ENCODE measurements at regions not wholly inside any gene's neighbourhood (a gene's known extent, or its start where the extent isn't known, plus 50 kb on each side); places are given as distances from the start of the nearest gene placed in this dataset.

DNA sequence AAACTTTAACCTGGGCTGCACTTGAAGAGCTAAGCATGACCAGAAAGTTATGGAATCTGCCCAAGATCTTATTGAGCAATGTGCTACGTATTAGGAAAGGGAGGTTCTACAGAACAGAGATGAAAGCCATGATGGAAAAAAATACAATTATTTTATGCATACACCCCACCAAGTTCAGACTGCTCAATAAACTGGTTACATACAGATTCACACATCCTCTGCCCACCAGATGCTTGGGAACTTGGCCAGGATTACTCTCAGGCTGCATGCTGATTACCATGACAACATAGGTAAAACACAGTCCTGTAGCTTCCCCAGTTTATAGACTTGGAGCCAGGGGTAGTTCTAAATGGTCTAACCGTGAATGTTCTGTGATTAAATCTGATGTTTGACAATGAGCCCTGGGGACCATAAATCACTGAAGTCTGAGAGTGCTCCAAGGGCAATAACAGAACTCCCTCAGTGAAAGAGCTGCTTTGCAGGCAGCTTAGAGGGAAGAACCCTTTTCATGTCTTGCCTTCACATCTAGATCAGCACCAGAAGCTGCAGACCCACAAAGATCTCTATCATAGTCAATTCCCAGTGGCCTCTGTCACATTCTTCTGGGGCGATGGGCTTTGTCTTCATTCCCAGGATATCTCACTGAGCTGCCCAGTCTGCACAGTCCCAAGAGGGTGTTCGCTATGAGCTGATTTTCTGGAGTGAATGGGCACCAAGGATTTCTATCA lies 232.2 kb downstream of the EMP1 start:
- ChIA-PET CTCF (no interaction called here), POLR2A (ENCODE audit: unreplicated experiment) (no interaction called here)
- no peak for ATAC-seq (ENCODE audit: low read depth)

More for the DNA sequence above, 232.2 kb downstream of the EMP1 start:
- Histone ChIP-seq H2AFZ (replicated peaks; ENCODE audit: low read length, poor library complexity) (no peak overlapping the region), H3K4me3 (ENCODE audit: insufficient read depth, low read depth, low read length) (no peak overlapping the region), H2BK15ac (ENCODE audit: low read depth, low read length) (no peak overlapping the region), H3K4me2 (ENCODE audit: low read depth, low read length) (no peak overlapping the region), H4K20me1 (ENCODE audit: insufficient read depth, low read length) (no peaks in the 10 kb centered on the region), H2BK20ac (ENCODE audit: low read depth, low read length) (no peak overlapping the region), H2AK9ac (replicated peaks; ENCODE audit: low read depth, low read length, poor library complexity) (no peak overlapping the region), H3K4ac (ENCODE audit: low read depth, low read length) (no peak overlapping the region), H3K23ac (ENCODE audit: low read depth, low read length) (no peak overlapping the region), H2BK5ac (ENCODE audit: low read depth, low read length, poor library complexity, severe bottlenecking) (no peak overlapping the region), H4K5ac (ENCODE audit: low read depth, low read length) (no peak overlapping the region), H4K8ac (ENCODE audit: low read depth in 2 of 2, low read length in 2 of 2) (no peak overlapping the region), H3K9me3 (ENCODE audit: control insufficient read depth, insufficient read depth, low read length) (no peaks in the 10 kb centered on the region), H3K56ac (ENCODE audit: extremely low read depth, insufficient read depth, low read length) (no peak overlapping the region), H2AK5ac (ENCODE audit: low read depth, low read length) (no peak overlapping the region), H3K4me1 (ENCODE audit: control insufficient read depth, insufficient read depth, low read length) (no peaks in the 10 kb centered on the region), H3K27ac (ENCODE audit: insufficient read depth, low read length) (no peak overlapping the region), H3K9ac (ENCODE audit: low read depth, low read length) (no peak overlapping the region), H3K36me3 (ENCODE audit: control insufficient read depth, insufficient read depth, low read length) (no peaks in the 10 kb centered on the region), H4K91ac (ENCODE audit: insufficient read depth, low read depth, low read length) (no peak overlapping the region), H3K79me1 (ENCODE audit: low read depth in 1 of 2, low read length in 2 of 2) (no peaks in the 10 kb centered on the region), H2BK120ac (ENCODE audit: low read depth, low read length) (no peak overlapping the region), H3K27me3 (ENCODE audit: control insufficient read depth, insufficient read depth, low read length) (peaks cover 2% of the 10 kb centered on the region; the same call in 1 of the 2 replicates), H3K9me1 (ENCODE audit: insufficient read depth, low read length) (no peaks in the 10 kb centered on the region), H3K14ac (replicated peaks; ENCODE audit: low read depth, low read length) (no peak overlapping the region), H3K18ac (ENCODE audit: low read depth, low read length) (no peak overlapping the region)
- in situ Hi-C loops (cut with MboI; ENCODE audit: low sequenced_read_pairs): no loop called here
- TF ChIP-seq CHD1 (IDR thresholded peaks at IDR 0.05; ENCODE audit: low read depth, low read length) (no peak), RAD21 (IDR thresholded peaks at IDR 0.05; ENCODE audit: low read length) (no peak), MAFK (IDR thresholded peaks at IDR 0.05; ENCODE audit: low read depth, low read length) (no peak), BHLHE40 (IDR thresholded peaks at IDR 0.05; ENCODE audit: low read depth, low read length) (no peak), CEBPB (IDR thresholded peaks at IDR 0.05; ENCODE audit: low read depth, low read length) (no peak), RCOR1 (IDR thresholded peaks at IDR 0.05; ENCODE audit: insufficient replicate concordance, low read length) (no peak), MAZ (IDR thresholded peaks at IDR 0.05; ENCODE audit: borderline replicate concordance, low read depth, low read length) (no peak), USF2 (IDR thresholded peaks at IDR 0.05; ENCODE audit: low read depth, low read length) (no peak), NFE2L2 (IDR thresholded peaks at IDR 0.05; ENCODE audit: low read depth, low read length) (no peak), POLR2A (IDR thresholded peaks at IDR 0.05; ENCODE audit: low read depth, low read length) (no peak), CTCF (conservative IDR thresholded peaks at IDR 0.05; ENCODE audit: low read depth, low read length) (no peak), ELK1 (IDR thresholded peaks at IDR 0.05; ENCODE audit: borderline replicate concordance, low read depth, low read length) (no peak), MXI1 (IDR thresholded peaks at IDR 0.05; ENCODE audit: borderline replicate concordance, low read depth, low read length) (no peak), FOS (IDR thresholded peaks at IDR 0.05; ENCODE audit: low read depth, low read length) (no peak), RFX5 (IDR thresholded peaks at IDR 0.05; ENCODE audit: low read depth, low read length) (no peak), SMC3 (IDR thresholded peaks at IDR 0.05; ENCODE audit: low read depth, low read length) (no peak)
- dilution Hi-C loops (cut with HindIII; ENCODE audit: low sequenced_read_pairs, unreplicated experiment): no loop called here
- no peak for DNase-seq
- intact Hi-C loops (cut with micrococcal nuclease): no loop called here
- WGBS, 2 experiments (ENCODE audit: extremely low coverage in 2 of 2, insufficient read length in 1 of 2): no CpG with 5 or more reads among the region's 4 CpGs
- no TSS peak for BruUV-seq (replicated peaks)

Measured in IMR-90 (cell line).